H1 (cell line): ENCODE measurements at regions not wholly inside any gene's neighbourhood (a gene's known extent, or its start where the extent isn't known, plus 50 kb on each side); places are given as distances from the start of the nearest gene placed in this dataset.

Experiments
- RAD21 ChIP-seq, 2 experiments: IDR thresholded peaks in 1 of 2; conservative IDR thresholded peaks in 1 of 2; 2 replicates each; pipeline ENCODE4 v1.6.1; 2011; ENCODE audit warnings: low read depth in 2 of 2, low read length in 2 of 2, improper control_type of control experiment in 1 of 2, inconsistent platforms in 1 of 2, mild to moderate bottlenecking in 1 of 2, moderate library complexity in 1 of 2
- TF ChIP-seq, protein P1 (sequence below), 3 experiments: IDR thresholded peaks; 1 replicate in 2 of 3; 2 replicates in 1 of 3; pipeline versions ENCODE4 v1.5.1 to v1.6.1; 2011; ENCODE audit warnings: low read length in 3 of 3, mild to moderate bottlenecking in 3 of 3, inconsistent platforms in 2 of 3, low read depth in 1 of 3, moderate library complexity in 1 of 3; ENCODE audit not compliant: insufficient read depth in 1 of 3; ENCODE audit errors: control extremely low read depth in 1 of 3

DNA sequence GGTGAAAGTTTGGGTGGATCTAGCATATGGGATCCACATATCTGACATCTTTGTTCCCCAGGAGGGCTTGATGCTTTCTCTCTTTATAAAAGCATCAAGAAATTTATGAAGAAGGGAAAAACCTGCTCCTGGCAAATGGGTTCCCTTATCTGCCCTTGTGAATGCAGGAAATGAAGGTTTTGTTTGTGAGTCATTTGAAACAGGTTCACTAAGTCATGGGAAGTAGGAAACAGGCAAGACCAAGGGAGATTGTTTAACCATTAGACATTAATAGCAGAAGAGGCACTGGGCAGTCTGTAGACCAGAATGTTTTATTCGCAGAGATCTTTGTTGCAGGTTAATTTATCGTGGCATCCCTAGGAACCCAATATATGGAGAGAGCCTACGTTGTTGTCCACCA lies 713.1 kb downstream of the CDY2B start (continued):
- TF ChIP-seq, protein P1, sequence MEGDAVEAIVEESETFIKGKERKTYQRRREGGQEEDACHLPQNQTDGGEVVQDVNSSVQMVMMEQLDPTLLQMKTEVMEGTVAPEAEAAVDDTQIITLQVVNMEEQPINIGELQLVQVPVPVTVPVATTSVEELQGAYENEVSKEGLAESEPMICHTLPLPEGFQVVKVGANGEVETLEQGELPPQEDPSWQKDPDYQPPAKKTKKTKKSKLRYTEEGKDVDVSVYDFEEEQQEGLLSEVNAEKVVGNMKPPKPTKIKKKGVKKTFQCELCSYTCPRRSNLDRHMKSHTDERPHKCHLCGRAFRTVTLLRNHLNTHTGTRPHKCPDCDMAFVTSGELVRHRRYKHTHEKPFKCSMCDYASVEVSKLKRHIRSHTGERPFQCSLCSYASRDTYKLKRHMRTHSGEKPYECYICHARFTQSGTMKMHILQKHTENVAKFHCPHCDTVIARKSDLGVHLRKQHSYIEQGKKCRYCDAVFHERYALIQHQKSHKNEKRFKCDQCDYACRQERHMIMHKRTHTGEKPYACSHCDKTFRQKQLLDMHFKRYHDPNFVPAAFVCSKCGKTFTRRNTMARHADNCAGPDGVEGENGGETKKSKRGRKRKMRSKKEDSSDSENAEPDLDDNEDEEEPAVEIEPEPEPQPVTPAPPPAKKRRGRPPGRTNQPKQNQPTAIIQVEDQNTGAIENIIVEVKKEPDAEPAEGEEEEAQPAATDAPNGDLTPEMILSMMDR (IDR thresholded peaks at IDR 0.05; ENCODE audit: control extremely low read depth in 1 of 3, insufficient read depth in 1 of 3, low read depth in 1 of 3, low read length in 3 of 3) = no peak
- no peak for TF ChIP-seq RAD21 (IDR thresholded peaks at IDR 0.05 in 1 of 2, conservative IDR thresholded peaks at IDR 0.05 in 1 of 2; ENCODE audit: low read depth in 2 of 2, low read length in 2 of 2)
- TF ChIP-seq, all 59 proteins: peak for 0
